GM10266 (cell line): ENCODE measurements at regions not wholly inside any gene's neighbourhood (a gene's known extent, or its start where the extent isn't known, plus 50 kb on each side); places are given as distances from the start of the nearest gene placed in this dataset.

Source experiments
- DNase-seq: peaks from one replicate; pipeline ENCODE4 v3.0.0; 2012; ENCODE audit errors: extremely low spot score
- TF ChIP-seq, protein P1 (sequence below): IDR thresholded peaks from 2 replicates; pipeline ENCODE4 v1.5.1; 2012; ENCODE audit warnings: mild to moderate bottlenecking, low read depth; ENCODE audit not compliant: control insufficient read depth, insufficient read depth; ENCODE audit errors: missing control alignments

GRCh38 chr3:88248658-88249057, 98.9 kb downstream of the C3orf38 start:
- DNase-seq, result no peak
- TF ChIP-seq, protein P1, sequence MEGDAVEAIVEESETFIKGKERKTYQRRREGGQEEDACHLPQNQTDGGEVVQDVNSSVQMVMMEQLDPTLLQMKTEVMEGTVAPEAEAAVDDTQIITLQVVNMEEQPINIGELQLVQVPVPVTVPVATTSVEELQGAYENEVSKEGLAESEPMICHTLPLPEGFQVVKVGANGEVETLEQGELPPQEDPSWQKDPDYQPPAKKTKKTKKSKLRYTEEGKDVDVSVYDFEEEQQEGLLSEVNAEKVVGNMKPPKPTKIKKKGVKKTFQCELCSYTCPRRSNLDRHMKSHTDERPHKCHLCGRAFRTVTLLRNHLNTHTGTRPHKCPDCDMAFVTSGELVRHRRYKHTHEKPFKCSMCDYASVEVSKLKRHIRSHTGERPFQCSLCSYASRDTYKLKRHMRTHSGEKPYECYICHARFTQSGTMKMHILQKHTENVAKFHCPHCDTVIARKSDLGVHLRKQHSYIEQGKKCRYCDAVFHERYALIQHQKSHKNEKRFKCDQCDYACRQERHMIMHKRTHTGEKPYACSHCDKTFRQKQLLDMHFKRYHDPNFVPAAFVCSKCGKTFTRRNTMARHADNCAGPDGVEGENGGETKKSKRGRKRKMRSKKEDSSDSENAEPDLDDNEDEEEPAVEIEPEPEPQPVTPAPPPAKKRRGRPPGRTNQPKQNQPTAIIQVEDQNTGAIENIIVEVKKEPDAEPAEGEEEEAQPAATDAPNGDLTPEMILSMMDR, result no peak

GRCh38 chr3:88259045-88259444, 109.3 kb downstream of the C3orf38 start:
- no peak for DNase-seq

DNA sequence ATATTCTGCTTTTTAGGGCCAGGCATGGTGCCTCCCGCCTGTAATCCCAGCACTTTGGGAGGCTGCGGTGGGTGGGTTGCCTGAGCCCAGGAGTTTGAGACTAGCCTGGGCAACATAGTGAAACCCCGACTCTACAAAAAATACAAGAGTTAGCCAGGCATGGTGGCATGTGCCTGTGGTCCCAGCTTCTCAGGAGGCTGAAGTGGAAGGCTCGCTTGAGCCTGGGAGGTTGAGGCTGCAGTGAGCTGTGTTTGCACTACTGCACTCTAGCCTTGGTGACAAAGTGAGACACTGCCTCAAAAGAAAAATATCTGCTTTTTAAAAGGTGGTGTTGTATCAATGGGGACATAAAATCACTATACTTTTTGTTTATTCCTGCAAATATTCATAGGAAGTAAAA, 112.8 kb downstream of the C3orf38 start:
- TF ChIP-seq, protein P1, result no peak
- DNase-seq, result no peak

More at GRCh38 chr3:88259045-88259444, 109.3 kb downstream of the C3orf38 start:
- TF ChIP-seq, protein P1, result no peak

- no peak for DNase-seq
- TF ChIP-seq, protein P1, result no peak
These were observed 113.8 kb downstream of the C3orf38 start for GRCh38 chr3:88263417-88264100.

GRCh38 chr3:88267441-88267840, 117.7 kb downstream of the C3orf38 start:
- TF ChIP-seq, protein P1, result no peak
- no peak for DNase-seq

DNA sequence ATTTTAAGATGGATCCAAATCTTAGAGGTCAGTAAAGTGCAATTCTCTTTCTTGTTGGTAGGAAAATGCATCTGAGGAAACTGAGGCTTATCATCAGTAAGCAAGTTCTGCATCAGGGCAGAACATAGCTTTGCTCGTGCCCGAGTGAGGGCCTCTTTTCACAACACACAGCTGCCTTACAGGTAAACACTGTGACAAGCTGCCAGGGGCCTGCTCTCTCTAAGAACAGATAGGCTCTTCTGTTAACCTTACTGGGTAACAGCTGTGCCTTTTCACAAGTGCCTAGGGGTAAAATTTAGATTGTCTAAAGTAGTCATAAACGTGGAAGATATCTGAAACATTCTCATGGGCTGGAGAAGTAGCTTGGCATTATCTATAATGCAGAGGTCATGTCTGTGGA, 118.1 kb downstream of the C3orf38 start:
- TF ChIP-seq, protein P1, result no peak
- DNase-seq, result no peak

- TF ChIP-seq, protein P1, result no peak
- no peak for DNase-seq
These were observed 130.6 kb downstream of the C3orf38 start for GRCh38 chr3:88280326-88280725.
